HuH-7 (cell line): ENCODE measurements at regions not wholly inside any gene's neighbourhood (a gene's known extent, or its start where the extent isn't known, plus 50 kb on each side); places are given as distances from the start of the nearest gene placed in this dataset.
"Not testable (repeated sequence)": the region's sequence is repeated elsewhere in the genome, so short reads cannot be mapped to it uniquely, and the experiment has no call there.

Experiments
- DNase-seq: peaks from one replicate; pipeline ENCODE4 v3.0.0; 2011; ENCODE audit warnings: low spot score

- DNase-seq: peak; percentile 99
These were observed 163.4 kb upstream of the CIBAR2 start for GRCh38 chr16:85275533-85276249.

- DNase-seq: no peak
These were observed 164.0 kb upstream of the CIBAR2 start for GRCh38 chr16:85276258-85276657.

- DNase-seq: no peak
These were observed 164.4 kb upstream of the CIBAR2 start for GRCh38 chr16:85276721-85277120.

- no peak for DNase-seq
These were observed 166.6 kb upstream of the CIBAR2 start for GRCh38 chr16:85278839-85279238.

GRCh38 chr16:85279402-85279801 lies 167.1 kb upstream of the CIBAR2 start:
- DNase-seq: no peak

DNA sequence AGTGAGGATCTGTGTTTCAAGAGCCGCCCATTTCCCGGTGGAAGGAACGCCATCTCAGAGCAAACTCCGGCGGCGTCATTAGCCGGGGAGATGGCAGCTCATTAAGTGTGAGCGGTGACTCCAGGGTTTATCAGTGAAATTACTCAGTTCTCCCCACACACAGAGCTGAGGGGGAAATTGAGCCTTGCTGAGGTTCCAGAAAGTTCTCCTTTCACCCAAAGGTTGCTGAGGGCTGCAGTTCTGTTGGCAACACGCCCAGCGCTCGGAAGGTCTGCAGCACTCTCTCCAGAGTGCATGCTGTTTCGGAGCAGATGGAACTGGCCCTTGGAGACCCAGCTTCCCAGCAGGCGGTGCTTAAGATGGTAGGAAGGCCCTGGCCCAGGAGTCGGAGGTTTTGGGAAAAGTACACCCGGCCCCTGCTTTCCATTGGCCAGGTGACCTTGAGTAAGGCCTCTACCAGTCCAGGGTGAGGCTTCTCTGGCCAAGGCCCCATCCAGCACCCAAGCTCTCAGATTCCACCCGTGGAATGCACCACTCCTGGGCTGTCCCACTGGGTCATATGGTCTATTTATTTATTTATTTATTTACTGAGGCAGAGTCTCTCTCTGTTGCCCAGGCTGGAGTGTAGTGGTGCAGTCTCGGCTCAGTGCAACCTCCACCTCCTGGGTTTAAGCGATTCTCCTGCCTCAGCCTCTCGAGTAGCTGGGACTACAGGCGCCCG lies 167.7 kb upstream of the CIBAR2 start:
- no peak for DNase-seq

GRCh38 chr16:85281181-85281580 lies 168.9 kb upstream of the CIBAR2 start:
- DNase-seq: no peak

DNA sequence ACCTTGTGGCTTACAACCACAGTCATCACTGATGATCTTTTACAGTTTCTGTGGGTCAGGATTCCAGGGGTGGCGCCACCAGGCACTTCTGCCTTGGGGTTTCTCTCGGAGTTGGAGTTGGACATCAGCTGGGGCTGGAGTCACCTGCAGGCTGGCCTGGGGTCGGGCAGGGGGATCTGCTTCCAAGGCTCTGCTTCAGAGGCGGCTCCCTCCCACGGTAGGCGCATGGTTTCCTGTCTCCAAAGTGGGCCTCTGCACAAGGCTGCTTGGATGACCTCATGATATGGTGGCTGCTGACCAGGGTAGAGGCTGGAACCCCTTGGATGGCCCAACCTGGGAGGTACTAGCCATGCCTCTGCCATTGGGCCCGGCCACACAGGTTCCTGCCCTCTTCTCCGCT lies 170.6 kb upstream of the CIBAR2 start:
- DNase-seq: no peak

GRCh38 chr16:85283305-85284050 lies 171.2 kb upstream of the CIBAR2 start:
- no peak for DNase-seq

- no peak for DNase-seq
These were observed 172.0 kb upstream of the CIBAR2 start for GRCh38 chr16:85284141-85284817.

- DNase-seq: no peak
These were observed 173.4 kb upstream of the CIBAR2 start for GRCh38 chr16:85285681-85286065.

DNA sequence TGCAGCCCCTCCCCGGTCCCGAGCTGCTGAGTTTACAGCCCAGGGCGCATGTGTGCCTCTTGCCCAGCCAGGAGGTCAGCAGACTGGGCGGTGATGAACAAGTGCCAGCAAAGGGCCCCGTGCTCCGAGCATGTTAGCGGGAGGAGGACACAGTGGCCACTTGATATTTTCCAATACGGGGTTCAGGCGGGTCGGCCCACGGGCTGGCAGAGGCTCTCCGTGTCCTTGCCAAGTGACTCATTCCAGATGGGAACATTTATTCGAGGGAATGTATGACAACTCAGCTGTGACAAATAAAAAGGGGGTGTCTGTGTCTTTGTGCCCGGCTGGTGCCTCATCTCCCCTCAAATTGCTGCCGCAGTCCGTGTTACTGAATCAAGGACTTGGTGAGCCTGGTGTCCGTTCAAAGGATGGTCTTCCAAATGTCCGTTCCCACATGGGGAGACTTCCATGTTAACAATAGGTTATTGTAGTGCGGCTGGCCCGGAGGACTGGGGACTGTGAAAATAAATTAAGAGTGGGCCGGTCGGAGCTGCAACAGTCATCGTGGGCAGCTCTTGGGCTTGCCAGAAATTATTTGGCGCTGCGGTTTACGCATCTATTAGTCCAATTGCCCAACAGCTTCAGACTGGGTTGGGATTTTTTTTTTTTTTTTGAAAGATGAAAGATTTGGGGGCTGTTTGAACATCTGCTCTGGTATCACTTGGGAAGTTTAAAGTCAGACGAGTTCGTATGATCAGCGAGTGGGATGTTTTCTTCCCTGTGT lies 174.0 kb upstream of the CIBAR2 start:
- DNase-seq: no peak

GRCh38 chr16:85286951-85287814 lies 174.9 kb upstream of the CIBAR2 start:
- DNase-seq: no peak

DNA sequence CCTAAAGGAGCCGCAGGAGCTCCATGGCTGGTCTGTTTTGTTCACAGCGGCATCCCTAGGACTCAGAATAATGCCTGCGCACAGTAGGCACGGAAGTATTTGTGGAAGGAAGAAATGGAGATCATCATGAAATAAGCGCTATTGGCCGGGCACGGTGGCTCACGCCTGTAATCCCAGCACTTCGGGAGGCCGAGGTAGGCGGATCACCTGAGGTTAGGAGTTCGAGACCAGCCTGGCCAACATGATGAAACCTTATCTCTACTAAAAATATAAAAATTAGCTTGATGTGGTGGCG lies 175.5 kb upstream of the CIBAR2 start:
- DNase-seq: not testable (repeated sequence)

GRCh38 chr16:85288341-85288868 lies 176.1 kb upstream of the CIBAR2 start:
- DNase-seq: no peak

GRCh38 chr16:85288869-85289660 lies 176.8 kb upstream of the CIBAR2 start:
- DNase-seq: peak; percentile 66

DNA sequence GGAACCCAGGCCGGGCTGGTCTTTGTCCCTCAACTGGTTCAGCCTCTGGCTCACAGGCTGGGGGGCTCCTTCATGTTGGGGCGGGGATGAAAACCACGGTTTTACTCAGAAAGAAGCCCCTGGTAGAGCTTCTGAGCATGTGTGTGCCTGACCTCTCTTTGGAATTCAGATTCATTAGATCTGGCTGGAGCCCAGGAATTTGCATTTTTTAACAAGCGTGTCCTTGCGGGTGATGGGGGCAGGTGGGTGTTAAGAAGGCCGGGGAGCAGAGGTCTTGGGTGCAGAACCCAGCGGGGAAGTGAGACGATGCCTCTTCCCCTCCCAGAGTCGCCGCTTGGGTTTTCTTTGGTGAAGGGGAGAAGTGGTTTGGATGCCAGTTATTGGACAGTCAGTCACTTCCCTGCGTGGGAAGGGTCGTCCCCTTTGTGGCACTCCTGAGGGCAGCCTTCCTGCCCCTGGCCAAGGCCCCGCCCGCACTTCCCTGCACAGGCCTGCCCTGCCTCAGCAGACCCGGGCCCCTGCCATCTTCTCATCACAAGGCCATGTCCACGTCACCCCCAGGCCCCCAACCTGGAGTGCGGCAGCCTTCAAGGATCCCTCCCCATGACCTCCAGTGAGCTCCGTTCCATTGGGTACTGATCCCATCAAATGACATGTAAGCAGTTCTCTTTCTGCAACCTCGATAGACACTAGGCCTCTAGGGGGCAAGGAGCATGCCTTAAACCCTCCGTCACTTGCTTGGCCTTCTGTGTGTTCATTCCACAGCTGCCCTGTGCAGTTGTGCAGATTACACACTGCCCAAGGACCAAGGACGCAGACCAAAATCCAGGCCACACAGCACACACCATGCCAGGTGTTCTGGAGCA lies 177.7 kb upstream of the CIBAR2 start:
- no peak for DNase-seq

- DNase-seq: no peak
These were observed 178.5 kb upstream of the CIBAR2 start for GRCh38 chr16:85290626-85291301.
